Smooth muscle cell (in vitro differentiated cells): ENCODE measurements at regions not wholly inside any gene's neighbourhood (a gene's known extent, or its start where the extent isn't known, plus 50 kb on each side); places are given as distances from the start of the nearest gene placed in this dataset.

Experiments used
- DNase-seq: peaks from one replicate; lab custom pipeline; 2025; ENCODE audit not compliant: unreplicated experiment; lab: John Stamatoyannopoulos, UW
- H2AFZ ChIP-seq: fragments of 200-600 bp; sonication (generic); 2 replicates; pipeline ENCODE4 v1.6.0; 2016; ENCODE audit warnings: antibody characterized with exemption, low read depth, mild to moderate bottlenecking
- H3F3A ChIP-seq: fragments of 200-600 bp; sonication (generic); 2 replicates; pipeline ENCODE4 v1.6.0; 2017; ENCODE audit warnings: antibody characterized with exemption, low read depth
- H3K27ac ChIP-seq: fragments of 200-600 bp; sonication (generic); 2 replicates; pipeline ENCODE4 v1.5.1; 2016; ENCODE audit warnings: low read depth, mild to moderate bottlenecking
- H3K27me3 ChIP-seq: fragments of 200-600 bp; sonication (generic); 2 replicates; pipeline ENCODE4 v1.6.1; 2016; ENCODE audit warnings: low read depth, mild to moderate bottlenecking
- H3K36me3 ChIP-seq: fragments of 200-600 bp; sonication (generic); 2 replicates; pipeline ENCODE4 v1.5.1; 2016; ENCODE audit warnings: low read depth
- H3K4me1 ChIP-seq: fragments of 200-600 bp; sonication (generic); 2 replicates; pipeline ENCODE4 v1.5.1; 2016; ENCODE audit warnings: low read depth
- H3K4me2 ChIP-seq: fragments of 200-600 bp; sonication (generic); 2 replicates; pipeline ENCODE4 v1.6.0; 2016; ENCODE audit warnings: mild to moderate bottlenecking
- H3K4me3 ChIP-seq: fragments of 200-600 bp; sonication (generic); 2 replicates; pipeline ENCODE4 v1.5.1; 2016; ENCODE audit warnings: mild to moderate bottlenecking
- H3K79me2 ChIP-seq: fragments of 200-600 bp; sonication (generic); 2 replicates; pipeline ENCODE4 v1.6.0; 2016; ENCODE audit warnings: low read depth, mild to moderate bottlenecking
- H3K9ac ChIP-seq: fragments of 200-600 bp; sonication (generic); 2 replicates; pipeline ENCODE4 v1.6.0; 2016; ENCODE audit warnings: low read depth
- H3K9me3 ChIP-seq: fragments of 200-600 bp; sonication (generic); replicated peaks from 2 replicates; pipeline ENCODE4 v1.5.1; 2016; ENCODE audit warnings: low read depth
- H4K20me1 ChIP-seq: fragments of 200-600 bp; sonication (generic); 2 replicates; pipeline ENCODE4 v1.6.0; 2016; ENCODE audit warnings: low read depth
- CTCF ChIP-seq: fragments of 200-600 bp; sonication (generic); IDR thresholded peaks from 2 replicates; pipeline ENCODE4 v1.5.1; 2017; ENCODE audit warnings: borderline replicate concordance, mild to moderate bottlenecking, antibody characterized with exemption; ENCODE audit not compliant: insufficient read depth, poor library complexity, severe bottlenecking
- WGBS: methylation state at CpG from one replicate; pipeline ENCODE4 v1.1.7; 2016; ENCODE audit warnings: low lambda C conversion rate; 5-methylcytosine and 5-hydroxymethylcytosine counted together

- Histone ChIP-seq H3F3A (no peaks in the 10 kb centered on the region), H4K20me1 (no peaks in the 10 kb centered on the region), H3K36me3 (no peaks in the 10 kb centered on the region), H2AFZ (no peak overlapping the region), H3K4me3 (no peak overlapping the region), H3K79me2 (no peaks in the 10 kb centered on the region), H3K27ac (no peak overlapping the region), H3K27me3 (no peaks in the 10 kb centered on the region), H3K9ac (no peak overlapping the region), H3K4me2 (no peak overlapping the region), H3K4me1 (no peaks in the 10 kb centered on the region), H3K9me3 (no peaks in the 10 kb centered on the region)
- 82% methylated on average over 1 of the region's 1 CpG for WGBS
- no peak for TF ChIP-seq CTCF
- DNase-seq = no peak
Observed at GRCh38 chr4:164212134-164212533, 541.8 kb upstream of the SMIM31 start.

- WGBS = 78% methylated on average over 2 of the region's 2 CpGs
- no peak overlapping the region for H3K4me2 ChIP-seq
- no peak overlapping the region for H3K9ac ChIP-seq
- no peaks in the 10 kb centered on the region for H3K4me1 ChIP-seq
- no peaks in the 10 kb centered on the region for H3K36me3 ChIP-seq
- no peak for DNase-seq
- no peak overlapping the region for H3K4me3 ChIP-seq
- H2AFZ ChIP-seq = no peak overlapping the region
- H3F3A ChIP-seq = no peaks in the 10 kb centered on the region
- H3K79me2 ChIP-seq = no peaks in the 10 kb centered on the region
- no peak for TF ChIP-seq CTCF
- no peak overlapping the region for H3K27ac ChIP-seq
- H4K20me1 ChIP-seq = no peaks in the 10 kb centered on the region
- no peaks in the 10 kb centered on the region for H3K9me3 ChIP-seq
- H3K27me3 ChIP-seq = no peaks in the 10 kb centered on the region
Observed at GRCh38 chr4:164212714-164213113, 541.2 kb upstream of the SMIM31 start.

- DNase-seq = no peak
- Histone ChIP-seq H3K4me1 (no peaks in the 10 kb centered on the region), H3K4me3 (no peak overlapping the region), H3K36me3 (no peaks in the 10 kb centered on the region), H4K20me1 (no peaks in the 10 kb centered on the region), H3F3A (no peaks in the 10 kb centered on the region), H3K27me3 (no peaks in the 10 kb centered on the region), H3K9ac (no peak overlapping the region), H3K27ac (no peak overlapping the region), H3K4me2 (no peak overlapping the region), H3K9me3 (no peaks in the 10 kb centered on the region), H2AFZ (no peak overlapping the region), H3K79me2 (no peaks in the 10 kb centered on the region)
- no peak for TF ChIP-seq CTCF
- 89% methylated on average over 13 of the region's 13 CpGs for WGBS
Observed at GRCh38 chr4:164215113-164215741, 538.7 kb upstream of the SMIM31 start.

GRCh38 chr4:164221631-164222030 is 532.3 kb upstream of the SMIM31 start:
- Histone ChIP-seq H3K36me3 (no peaks in the 10 kb centered on the region), H3K9me3 (no peaks in the 10 kb centered on the region), H3K4me2 (no peak overlapping the region), H3K9ac (no peak overlapping the region), H4K20me1 (no peaks in the 10 kb centered on the region), H3K4me1 (peaks cover 7% of the 10 kb centered on the region), H2AFZ (no peak overlapping the region), H3K27ac (no peak overlapping the region), H3F3A (no peaks in the 10 kb centered on the region), H3K79me2 (no peaks in the 10 kb centered on the region), H3K4me3 (no peak overlapping the region), H3K27me3 (no peaks in the 10 kb centered on the region)
- 60% methylated on average over 1 of the region's 1 CpG for WGBS
- no peak for DNase-seq
- no peak for TF ChIP-seq CTCF
